ENCODE measurements at regions not wholly inside any gene's neighbourhood (a gene's known extent, or its start where the extent isn't known, plus 50 kb on each side); places are given as distances from the start of the nearest gene placed in this dataset.

DNA sequence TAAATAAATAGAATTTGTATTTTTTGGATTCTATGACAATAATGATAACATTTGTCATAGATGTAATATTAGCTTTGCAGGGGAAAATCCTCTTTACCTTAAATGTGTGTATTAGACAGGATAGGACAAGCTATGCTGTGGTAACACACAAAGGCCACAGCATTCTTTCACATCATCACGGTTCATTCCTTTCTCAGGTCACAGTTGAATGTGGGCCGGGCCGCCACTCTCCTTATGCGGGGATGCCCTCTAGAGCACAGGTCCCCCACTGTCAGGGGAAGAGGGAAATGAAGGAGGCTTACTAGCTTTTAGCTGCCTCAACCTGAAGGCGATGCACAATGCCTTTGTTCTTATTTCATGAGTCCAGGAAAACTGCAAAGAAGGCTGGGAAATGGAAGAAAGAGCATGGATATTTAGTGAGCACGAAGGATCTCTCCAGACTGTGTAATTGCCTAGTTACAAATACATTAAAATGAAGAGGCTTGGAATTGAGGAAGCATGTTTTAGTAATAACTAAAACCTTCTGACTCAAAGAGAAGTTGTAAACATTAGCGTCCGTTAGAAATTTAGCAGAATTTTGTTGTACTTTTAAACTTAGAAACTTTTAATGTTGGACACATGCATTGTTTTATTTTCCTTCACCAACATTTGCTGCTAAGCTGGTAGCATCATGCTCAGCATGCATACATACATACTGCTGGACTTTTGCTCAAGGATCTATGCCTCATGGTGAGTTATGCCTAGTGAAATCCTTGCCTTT, 248.9 kb upstream of the FOXQ1 start:
- peaks cover 11% of the 10 kb centered on the region for H3K27me3 Mint-ChIP-seq
- intact Hi-C loops (cut with micrococcal nuclease) = no loop called here
- H3K9me3 Mint-ChIP-seq = no peaks in the 10 kb centered on the region
- H3K27ac Mint-ChIP-seq = no peak overlapping the region
- H3K36me3 Mint-ChIP-seq (ENCODE audit: low read depth) = no peaks in the 10 kb centered on the region
- no peak overlapping the region for H3K4me3 Mint-ChIP-seq
- no peaks in the 10 kb centered on the region for H3K4me1 Mint-ChIP-seq
- no peak for DNase-seq

DNA sequence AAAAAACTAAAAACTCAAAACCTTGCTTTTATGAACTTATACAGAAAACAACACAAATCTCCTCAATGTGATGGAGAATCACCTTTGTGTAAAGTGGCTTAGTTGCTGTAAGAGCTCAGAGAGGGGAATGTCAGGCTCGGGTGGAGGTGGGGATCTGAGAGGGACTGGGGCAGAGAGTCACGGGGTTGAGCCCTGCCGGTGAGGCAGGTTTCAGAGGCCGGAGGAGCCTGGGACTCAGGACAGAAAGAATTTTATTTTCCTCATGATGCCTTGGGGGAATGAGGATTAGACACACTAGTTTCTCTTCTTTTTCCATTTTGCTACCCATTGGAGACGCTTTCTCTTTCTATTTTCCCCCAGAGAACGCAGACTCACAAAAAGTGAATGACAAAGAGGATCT, 252.3 kb upstream of the FOXQ1 start:
- H3K9me3 Mint-ChIP-seq = no peaks in the 10 kb centered on the region
- H3K4me1 Mint-ChIP-seq = no peaks in the 10 kb centered on the region
- peaks cover 11% of the 10 kb centered on the region for H3K27me3 Mint-ChIP-seq
- no peak for DNase-seq
- H3K36me3 Mint-ChIP-seq (ENCODE audit: low read depth) = no peaks in the 10 kb centered on the region
- intact Hi-C loops (cut with micrococcal nuclease) = no loop called here
- no peak overlapping the region for H3K4me3 Mint-ChIP-seq
- H3K27ac Mint-ChIP-seq = no peak overlapping the region

DNA sequence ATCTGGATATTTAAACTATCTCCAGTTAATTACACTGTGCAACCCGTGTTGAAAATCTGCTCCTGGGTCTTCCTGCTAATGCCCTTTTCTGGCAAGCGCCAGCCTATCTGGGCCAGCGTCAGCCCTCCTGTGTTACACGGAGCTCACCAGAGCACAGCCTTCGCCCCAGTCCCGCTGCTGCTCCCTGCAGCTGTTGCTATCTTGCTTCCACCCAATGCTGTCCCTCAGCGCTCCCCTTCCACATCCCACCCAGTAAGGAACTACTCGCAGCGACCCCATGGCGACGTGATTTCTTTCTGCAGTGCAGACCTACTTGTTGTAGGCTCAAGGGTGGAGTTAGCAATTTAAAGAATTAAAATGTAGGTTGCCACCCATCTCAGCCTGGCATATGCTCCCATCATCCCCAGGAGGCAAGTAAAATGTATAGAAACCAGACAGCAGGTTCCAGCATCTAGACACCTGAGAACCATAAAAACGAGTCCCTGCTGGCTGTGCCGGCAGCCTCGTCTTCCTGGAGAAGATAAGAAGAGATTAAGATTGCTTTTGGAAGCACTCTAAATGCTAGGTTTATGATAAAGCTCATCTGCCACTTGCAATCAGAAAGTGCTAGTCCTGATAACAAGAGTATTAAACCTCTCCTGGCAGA, 254.3 kb upstream of the FOXQ1 start:
- no peaks in the 10 kb centered on the region for H3K36me3 Mint-ChIP-seq (ENCODE audit: low read depth)
- no peak overlapping the region for H3K4me3 Mint-ChIP-seq
- H3K9me3 Mint-ChIP-seq = no peaks in the 10 kb centered on the region
- intact Hi-C loops (cut with micrococcal nuclease) = no loop called here
- H3K27me3 Mint-ChIP-seq = peaks cover 4% of the 10 kb centered on the region
- H3K4me1 Mint-ChIP-seq = no peaks in the 10 kb centered on the region
- H3K27ac Mint-ChIP-seq = no peak overlapping the region
- DNase-seq = no peak

DNA sequence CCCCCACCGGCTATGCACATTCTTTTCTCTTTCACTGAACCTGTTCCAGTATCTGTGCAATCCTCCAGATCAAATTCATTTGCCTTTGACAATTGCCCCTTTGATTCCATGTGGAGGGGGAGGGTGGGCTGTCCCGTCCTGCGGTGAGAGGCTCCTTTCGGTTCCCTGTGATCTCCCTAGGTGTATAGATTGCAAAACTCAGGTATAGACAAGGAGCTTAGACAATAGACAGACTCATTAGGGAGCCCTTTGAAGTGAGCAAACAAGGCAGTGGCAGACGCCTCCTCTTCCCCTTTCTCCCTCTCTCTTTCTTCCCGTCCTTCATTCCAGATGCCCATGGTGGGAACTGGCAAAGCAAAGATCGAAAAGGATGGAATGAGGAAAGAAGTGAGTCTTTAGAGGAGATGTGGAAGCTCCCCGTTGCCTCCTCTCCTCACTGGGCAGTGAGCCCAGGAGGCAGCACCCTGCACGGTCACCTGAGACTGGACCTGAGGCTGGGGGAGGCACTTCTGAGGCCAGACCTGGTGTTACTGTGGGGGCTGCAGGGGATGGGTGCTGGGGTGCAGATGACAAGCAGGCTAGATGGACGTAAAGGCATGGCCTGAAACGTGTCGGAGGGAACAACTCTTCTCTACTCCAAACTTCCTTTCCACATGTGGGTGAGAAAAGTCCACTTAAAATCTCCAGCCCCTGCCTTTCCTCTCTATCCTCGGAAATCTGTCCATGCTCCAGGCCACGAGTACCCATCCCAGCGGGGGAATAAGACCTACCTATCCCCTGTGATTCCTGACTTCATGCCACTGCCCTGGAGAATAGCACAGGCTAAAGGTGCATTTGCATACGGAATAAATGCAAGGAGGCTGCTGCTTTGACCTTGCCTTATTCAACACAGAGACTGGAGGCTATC, 256.6 kb upstream of the FOXQ1 start:
- DNase-seq = no peak
- no peak overlapping the region for H3K27ac Mint-ChIP-seq
- H3K4me1 Mint-ChIP-seq = no peaks in the 10 kb centered on the region
- H3K9me3 Mint-ChIP-seq = no peaks in the 10 kb centered on the region
- H3K36me3 Mint-ChIP-seq (ENCODE audit: low read depth) = no peaks in the 10 kb centered on the region
- intact Hi-C loops (cut with micrococcal nuclease) = no loop called here
- peaks cover 2% of the 10 kb centered on the region for H3K27me3 Mint-ChIP-seq
- no peak overlapping the region for H3K4me3 Mint-ChIP-seq

DNA sequence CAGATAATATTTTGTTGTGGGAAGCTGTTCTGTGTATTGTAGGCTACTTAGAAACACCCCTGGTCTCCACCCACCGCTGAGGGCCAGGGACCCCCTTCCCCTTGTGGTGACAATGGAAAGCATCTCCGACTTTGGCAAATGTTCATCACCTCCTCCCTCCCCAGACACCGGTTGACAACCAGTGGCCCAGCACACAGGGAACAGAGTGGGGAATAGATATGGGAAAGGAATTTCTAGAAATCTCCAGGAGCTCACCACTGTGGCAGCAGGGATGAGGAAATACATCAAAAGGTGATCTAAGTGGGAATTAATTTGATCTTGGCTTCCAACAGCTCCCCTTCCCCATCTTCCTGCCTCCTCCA, 257.3 kb upstream of the FOXQ1 start:
- Mint-ChIP-seq H3K36me3 (ENCODE audit: low read depth) (no peaks in the 10 kb centered on the region), H3K4me1 (no peaks in the 10 kb centered on the region), H3K9me3 (no peaks in the 10 kb centered on the region), H3K27ac (no peak overlapping the region), H3K27me3 (peaks cover 3% of the 10 kb centered on the region), H3K4me3 (no peak overlapping the region)
- intact Hi-C loops (cut with micrococcal nuclease) = no loop called here
- no peak for DNase-seq

DNA sequence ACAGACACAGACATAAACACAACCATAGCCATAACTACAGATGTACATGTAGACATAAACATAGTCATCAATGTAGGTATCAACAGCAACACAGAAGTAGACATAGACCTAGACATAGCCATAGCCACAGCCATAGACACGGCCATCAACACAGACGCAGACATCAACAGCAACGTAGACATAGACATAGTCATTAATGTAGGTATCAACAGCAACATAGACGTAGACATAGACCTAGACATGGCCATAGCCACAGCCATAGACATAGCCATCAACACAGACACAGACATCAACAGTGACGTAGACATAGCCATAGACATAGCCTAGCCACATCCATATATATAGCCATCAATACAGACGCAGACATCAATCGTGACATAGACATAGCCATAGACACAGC, 258.3 kb upstream of the FOXQ1 start:
- Mint-ChIP-seq H3K4me3 (no peak overlapping the region), H3K36me3 (ENCODE audit: low read depth) (no peaks in the 10 kb centered on the region), H3K4me1 (no peaks in the 10 kb centered on the region), H3K9me3 (no peaks in the 10 kb centered on the region), H3K27ac (no peak overlapping the region), H3K27me3 (peaks cover 6% of the 10 kb centered on the region)
- DNase-seq = no peak
- intact Hi-C loops (cut with micrococcal nuclease) = no loop called here

DNA sequence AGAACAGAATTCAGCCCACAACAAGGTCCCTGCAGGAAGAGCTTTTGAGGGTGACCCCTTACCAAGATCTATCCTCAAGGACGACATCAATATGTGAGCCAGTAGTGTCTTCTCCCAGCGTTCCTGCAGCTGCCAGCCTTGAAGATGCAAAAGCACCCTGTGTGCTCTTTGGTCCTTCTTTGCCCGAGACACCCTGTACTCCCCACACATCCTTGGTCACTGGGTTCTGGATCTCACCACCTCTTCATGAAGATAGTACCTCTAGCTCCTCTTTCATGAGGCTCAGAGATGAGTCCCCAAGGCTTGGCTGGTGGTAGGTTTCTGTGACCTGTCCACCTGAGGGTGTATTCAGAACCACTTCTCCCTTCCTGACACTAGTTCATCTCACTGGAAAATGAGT, 259.6 kb upstream of the FOXQ1 start:
- Mint-ChIP-seq H3K27ac (no peak overlapping the region), H3K27me3 (peaks cover 17% of the 10 kb centered on the region), H3K36me3 (ENCODE audit: low read depth) (no peaks in the 10 kb centered on the region), H3K4me3 (no peak overlapping the region), H3K4me1 (no peaks in the 10 kb centered on the region), H3K9me3 (no peaks in the 10 kb centered on the region)
- no peak for DNase-seq
- intact Hi-C loops (cut with micrococcal nuclease) = no loop called here

DNA sequence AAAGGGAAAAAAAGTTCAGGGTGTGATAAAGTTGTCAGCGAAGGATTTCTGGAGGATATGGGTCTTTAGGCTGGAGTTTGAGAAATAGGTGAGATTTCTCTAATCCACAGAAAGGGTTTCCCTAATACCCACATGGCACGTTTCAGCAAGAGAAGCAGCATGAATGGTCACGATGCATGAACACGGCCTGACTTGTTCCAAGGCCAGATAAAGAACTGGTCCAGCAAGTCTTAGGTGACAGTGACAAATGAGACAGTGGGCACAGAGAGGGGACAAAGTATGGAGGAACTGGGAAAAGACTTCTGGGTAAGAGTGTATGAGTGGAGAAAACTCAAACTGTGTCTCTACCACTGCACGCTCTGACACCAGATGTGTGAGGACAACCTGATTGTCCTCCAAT, 262.0 kb upstream of the FOXQ1 start:
- H3K36me3 Mint-ChIP-seq (ENCODE audit: low read depth) = no peaks in the 10 kb centered on the region
- intact Hi-C loops (cut with micrococcal nuclease) = no loop called here
- H3K4me3 Mint-ChIP-seq = no peak overlapping the region
- H3K27me3 Mint-ChIP-seq = peaks cover 21% of the 10 kb centered on the region
- no peak for DNase-seq
- no peaks in the 10 kb centered on the region for H3K4me1 Mint-ChIP-seq
- no peak overlapping the region for H3K27ac Mint-ChIP-seq
- H3K9me3 Mint-ChIP-seq = no peaks in the 10 kb centered on the region

DNA sequence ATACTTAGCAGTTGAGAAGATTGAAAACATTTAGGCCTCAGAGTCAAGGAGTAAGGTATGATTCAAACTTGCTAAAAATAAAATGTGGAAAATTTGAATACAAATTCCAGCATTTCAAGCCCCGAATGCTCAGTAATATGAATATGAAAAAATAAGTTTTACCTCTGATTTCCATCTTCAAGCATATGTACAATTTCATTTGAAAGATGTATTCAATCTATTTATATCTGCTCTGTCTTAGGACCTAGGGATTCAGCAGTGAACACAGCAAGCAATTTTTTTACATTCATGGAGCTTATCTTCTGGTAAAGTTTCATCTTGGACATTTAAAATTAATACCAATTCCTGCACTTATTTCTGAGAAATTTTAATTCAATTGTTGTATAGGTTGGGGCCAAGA, 262.7 kb upstream of the FOXQ1 start:
- H3K27ac Mint-ChIP-seq = no peak overlapping the region
- H3K27me3 Mint-ChIP-seq = peaks cover 21% of the 10 kb centered on the region
- no peaks in the 10 kb centered on the region for H3K4me1 Mint-ChIP-seq
- no peak overlapping the region for H3K4me3 Mint-ChIP-seq
- no peaks in the 10 kb centered on the region for H3K36me3 Mint-ChIP-seq (ENCODE audit: low read depth)
- intact Hi-C loops (cut with micrococcal nuclease) = no loop called here
- DNase-seq = no peak
- H3K9me3 Mint-ChIP-seq = no peaks in the 10 kb centered on the region

DNA sequence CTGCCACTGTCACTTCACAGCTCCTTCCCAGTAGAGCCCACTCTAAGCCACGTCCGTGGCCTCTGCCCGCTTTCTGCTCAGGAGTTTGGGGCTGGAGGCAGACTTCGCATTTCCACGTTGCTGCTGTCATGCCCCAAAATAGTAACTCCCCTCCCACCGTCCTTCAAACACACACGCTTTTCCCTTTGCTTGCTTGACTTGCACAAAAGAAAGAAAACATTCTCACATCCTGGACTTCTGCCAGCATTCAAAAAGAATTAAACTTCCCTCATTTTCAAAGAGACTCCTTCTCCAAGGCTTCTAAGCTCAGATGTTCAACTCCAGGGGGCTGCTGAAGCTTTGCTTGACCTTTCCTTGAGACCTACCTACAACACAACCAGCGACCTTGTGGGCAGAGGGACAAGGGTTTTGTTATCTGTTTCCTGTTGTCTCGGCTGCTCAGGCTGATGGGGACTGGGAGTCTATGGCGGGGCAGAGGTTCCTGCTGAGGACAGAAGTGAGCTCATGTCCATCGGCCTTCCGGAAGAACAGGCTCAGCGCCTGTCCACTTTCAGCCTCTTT, 263.8 kb upstream of the FOXQ1 start:
- Mint-ChIP-seq H3K36me3 (ENCODE audit: low read depth) (no peaks in the 10 kb centered on the region), H3K9me3 (no peaks in the 10 kb centered on the region), H3K27me3 (peaks cover 26% of the 10 kb centered on the region), H3K27ac (no peak overlapping the region), H3K4me1 (no peaks in the 10 kb centered on the region), H3K4me3 (no peak overlapping the region)
- DNase-seq = no peak
- intact Hi-C loops (cut with micrococcal nuclease) = no loop called here

DNA sequence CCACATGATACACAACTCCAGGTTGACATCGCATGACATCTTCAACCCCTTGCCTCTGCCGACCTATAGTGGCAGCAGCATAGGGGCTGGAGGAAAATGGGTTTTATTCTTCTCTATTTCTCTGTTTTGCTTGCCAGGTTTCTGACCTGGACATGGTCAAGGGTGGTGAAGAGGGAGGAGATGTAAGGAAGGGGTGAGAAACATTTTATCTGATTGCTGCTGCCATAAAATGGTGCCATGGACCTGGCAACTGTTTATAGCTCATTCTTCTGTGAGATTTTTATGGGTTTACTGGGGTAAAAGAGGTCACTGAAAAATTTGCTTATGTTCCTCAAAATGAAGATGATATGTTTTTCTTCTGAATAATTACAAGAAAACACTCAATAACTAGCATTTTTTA, 266.7 kb upstream of the FOXQ1 start:
- peaks cover 31% of the 10 kb centered on the region for H3K27me3 Mint-ChIP-seq
- H3K4me1 Mint-ChIP-seq = no peaks in the 10 kb centered on the region
- DNase-seq = no peak
- H3K27ac Mint-ChIP-seq = no peak overlapping the region
- no peaks in the 10 kb centered on the region for H3K36me3 Mint-ChIP-seq (ENCODE audit: low read depth)
- no peaks in the 10 kb centered on the region for H3K9me3 Mint-ChIP-seq
- H3K4me3 Mint-ChIP-seq = no peak overlapping the region
- intact Hi-C loops (cut with micrococcal nuclease) = no loop called here

DNA sequence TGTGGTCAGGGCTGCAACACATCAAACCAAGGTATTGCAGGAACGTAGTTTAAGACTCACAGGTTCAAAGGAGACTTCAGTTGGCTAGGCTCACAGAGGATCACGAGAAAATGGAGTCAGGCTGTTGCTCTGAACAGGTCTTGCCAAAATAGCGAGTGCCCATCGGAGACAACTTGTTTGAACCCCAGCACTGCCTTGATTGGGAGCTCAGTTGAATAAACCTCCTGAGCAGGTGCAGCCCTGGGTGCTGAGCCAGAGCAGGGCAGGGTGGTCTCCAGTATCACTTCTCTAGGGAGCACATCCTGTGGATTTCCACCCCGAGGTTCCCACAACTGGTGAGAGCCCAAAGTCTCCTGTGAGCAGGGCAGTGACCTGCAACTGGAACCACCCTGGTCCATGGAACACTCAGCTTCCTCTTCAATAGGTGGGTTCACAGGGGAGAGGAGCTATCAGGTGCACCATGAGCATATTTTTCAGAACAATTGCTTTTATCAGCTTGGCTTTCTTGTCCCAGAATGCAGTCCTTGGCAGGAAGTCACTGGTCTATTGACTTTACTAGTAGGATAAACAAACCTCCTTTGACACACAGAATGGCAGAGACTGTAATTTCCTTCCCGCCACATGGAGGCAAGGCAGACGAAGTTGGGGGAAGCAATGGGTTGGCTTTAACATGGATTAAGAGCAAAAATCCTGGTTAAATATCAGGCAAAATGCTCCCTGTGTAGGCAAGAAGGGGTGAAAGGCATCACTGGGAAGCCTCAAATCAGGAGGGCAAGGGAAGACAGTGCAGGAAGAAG, 267.7 kb upstream of the FOXQ1 start:
- H3K27ac Mint-ChIP-seq = no peak overlapping the region
- intact Hi-C loops (cut with micrococcal nuclease) = no loop called here
- peaks cover 27% of the 10 kb centered on the region for H3K27me3 Mint-ChIP-seq
- no peak for DNase-seq
- H3K36me3 Mint-ChIP-seq (ENCODE audit: low read depth) = no peaks in the 10 kb centered on the region
- no peak overlapping the region for H3K4me3 Mint-ChIP-seq
- no peaks in the 10 kb centered on the region for H3K4me1 Mint-ChIP-seq
- H3K9me3 Mint-ChIP-seq = no peaks in the 10 kb centered on the region

DNA sequence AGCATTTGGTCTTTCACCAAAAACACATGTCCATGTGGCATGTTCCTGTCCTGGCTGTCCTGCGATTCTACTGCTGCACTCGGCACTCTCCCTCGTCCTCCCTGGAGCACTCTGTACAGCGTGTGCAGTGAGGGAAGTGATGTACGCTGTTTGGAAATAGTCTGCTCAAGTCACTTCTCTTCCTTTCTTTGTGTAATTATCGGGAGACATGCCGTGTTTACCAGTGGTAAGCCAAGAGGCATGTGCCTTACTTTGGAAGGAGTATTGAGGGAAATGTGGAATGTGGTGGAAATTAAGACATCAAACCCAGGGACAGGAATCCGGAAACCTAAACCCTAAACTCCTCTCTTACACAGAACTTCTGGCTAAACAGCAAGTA, 268.5 kb upstream of the FOXQ1 start:
- no peaks in the 10 kb centered on the region for H3K9me3 Mint-ChIP-seq
- intact Hi-C loops (cut with micrococcal nuclease) = no loop called here

More for the DNA sequence above, 268.5 kb upstream of the FOXQ1 start:
- no peak overlapping the region for H3K27ac Mint-ChIP-seq
- H3K4me1 Mint-ChIP-seq = no peaks in the 10 kb centered on the region
- peaks cover 28% of the 10 kb centered on the region for H3K27me3 Mint-ChIP-seq
- no peak for DNase-seq
- H3K4me3 Mint-ChIP-seq = no peak overlapping the region
- H3K36me3 Mint-ChIP-seq (ENCODE audit: low read depth) = no peaks in the 10 kb centered on the region

Data from activated CD4-positive, alpha-beta T cell treated with anti-CD3 and anti-CD28 coated beads, Interleukin-2, amount 10 ng/mL, durations not matched to agents 24 days and 14 days (primary cell).